Type B pancreatic cell (in vitro differentiated cells): ENCODE measurements at regions not wholly inside any gene's neighbourhood (a gene's known extent, or its start where the extent isn't known, plus 50 kb on each side); places are given as distances from the start of the nearest gene placed in this dataset.

ENCODE experiments used
- DNase-seq: peaks from one replicate; pipeline ENCODE4 v3.0.0; 2021; ENCODE audit warnings: mixed read lengths; ENCODE audit not compliant: unreplicated experiment; ENCODE audit errors: extremely low spot score
- H3K27ac Mint-ChIP-seq: 2 replicates; pipeline ENCODE4 v1.8.0; 2021; ENCODE audit warnings: mild to moderate bottlenecking, mixed read lengths
- H3K27me3 Mint-ChIP-seq: 2 replicates; pipeline ENCODE4 v1.8.0; 2021; ENCODE audit warnings: mixed read lengths
- H3K36me3 Mint-ChIP-seq: 2 replicates; pipeline ENCODE4 v1.8.0; 2021; ENCODE audit warnings: mixed read lengths
- H3K4me1 Mint-ChIP-seq: one replicate; pipeline ENCODE4 v1.8.0; 2021; ENCODE audit warnings: mixed read lengths; ENCODE audit not compliant: unreplicated experiment
- H3K4me3 Mint-ChIP-seq: 2 replicates; pipeline ENCODE4 v1.8.0; 2021; ENCODE audit warnings: mild to moderate bottlenecking, mixed read lengths
- H3K9me3 Mint-ChIP-seq: 2 replicates; pipeline ENCODE4 v1.8.0; 2021; ENCODE audit warnings: mixed read lengths
- TF ChIP-seq, protein P1 (sequence below): fragments of 200-600 bp; sonication (generic); conservative IDR thresholded peaks from 2 replicates; pipeline ENCODE4 v1.5.0; 2021; ENCODE audit warnings: antibody characterized with exemption, mild to moderate bottlenecking

DNA sequence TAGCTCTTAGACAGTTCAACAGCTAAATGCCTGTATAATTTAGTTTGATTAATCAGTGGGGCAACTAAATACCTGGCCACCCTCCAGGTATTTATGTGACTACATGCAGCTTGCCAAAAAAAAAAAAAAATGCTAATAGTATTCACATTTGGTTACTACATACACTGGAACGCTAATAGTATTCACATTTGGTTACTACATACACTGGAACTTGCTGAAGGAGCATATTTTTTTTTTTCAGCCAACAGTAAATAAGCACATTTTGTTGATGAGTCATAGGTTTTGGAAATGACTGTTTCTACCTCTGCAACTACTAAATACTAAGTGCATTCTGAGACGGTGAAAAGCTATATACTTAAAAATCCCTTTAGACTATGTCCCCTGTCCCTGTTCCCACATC lies 1172.3 kb downstream of the LRFN5 start:
- Mint-ChIP-seq H3K9me3 (no peaks in the 10 kb centered on the region), H3K4me3 (no peak overlapping the region), H3K4me1 (no peaks in the 10 kb centered on the region), H3K27me3 (no peaks in the 10 kb centered on the region), H3K27ac (no peak overlapping the region), H3K36me3 (no peaks in the 10 kb centered on the region)
- TF ChIP-seq, protein P1, sequence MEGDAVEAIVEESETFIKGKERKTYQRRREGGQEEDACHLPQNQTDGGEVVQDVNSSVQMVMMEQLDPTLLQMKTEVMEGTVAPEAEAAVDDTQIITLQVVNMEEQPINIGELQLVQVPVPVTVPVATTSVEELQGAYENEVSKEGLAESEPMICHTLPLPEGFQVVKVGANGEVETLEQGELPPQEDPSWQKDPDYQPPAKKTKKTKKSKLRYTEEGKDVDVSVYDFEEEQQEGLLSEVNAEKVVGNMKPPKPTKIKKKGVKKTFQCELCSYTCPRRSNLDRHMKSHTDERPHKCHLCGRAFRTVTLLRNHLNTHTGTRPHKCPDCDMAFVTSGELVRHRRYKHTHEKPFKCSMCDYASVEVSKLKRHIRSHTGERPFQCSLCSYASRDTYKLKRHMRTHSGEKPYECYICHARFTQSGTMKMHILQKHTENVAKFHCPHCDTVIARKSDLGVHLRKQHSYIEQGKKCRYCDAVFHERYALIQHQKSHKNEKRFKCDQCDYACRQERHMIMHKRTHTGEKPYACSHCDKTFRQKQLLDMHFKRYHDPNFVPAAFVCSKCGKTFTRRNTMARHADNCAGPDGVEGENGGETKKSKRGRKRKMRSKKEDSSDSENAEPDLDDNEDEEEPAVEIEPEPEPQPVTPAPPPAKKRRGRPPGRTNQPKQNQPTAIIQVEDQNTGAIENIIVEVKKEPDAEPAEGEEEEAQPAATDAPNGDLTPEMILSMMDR: no peak
- DNase-seq: no peak

DNA sequence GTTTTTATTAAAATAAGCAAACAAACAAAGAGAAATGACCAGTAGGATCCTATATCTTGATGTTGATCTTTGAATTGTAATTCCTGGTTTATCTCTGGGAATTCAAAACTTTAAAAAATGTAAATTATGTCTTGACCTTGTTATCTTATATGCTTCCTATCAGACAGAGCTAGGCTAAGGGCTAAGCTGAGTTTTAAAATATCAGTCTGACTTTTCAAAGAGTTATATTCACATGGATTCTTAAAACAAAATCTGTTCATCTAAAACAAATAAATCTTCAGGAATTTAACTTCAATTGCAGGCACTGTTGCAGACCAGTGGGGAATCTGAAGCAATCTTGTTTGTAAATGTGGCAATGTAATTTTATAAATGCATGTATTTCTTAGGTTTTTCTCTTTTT lies 1144.1 kb downstream of the LRFN5 start:
- TF ChIP-seq, protein P1: no peak
- no peaks in the 10 kb centered on the region for H3K36me3 Mint-ChIP-seq
- H3K9me3 Mint-ChIP-seq: no peaks in the 10 kb centered on the region
- H3K4me3 Mint-ChIP-seq: no peak overlapping the region
- H3K27ac Mint-ChIP-seq: no peak overlapping the region
- no peak for DNase-seq
- H3K27me3 Mint-ChIP-seq: no peaks in the 10 kb centered on the region
- H3K4me1 Mint-ChIP-seq: no peaks in the 10 kb centered on the region

DNA sequence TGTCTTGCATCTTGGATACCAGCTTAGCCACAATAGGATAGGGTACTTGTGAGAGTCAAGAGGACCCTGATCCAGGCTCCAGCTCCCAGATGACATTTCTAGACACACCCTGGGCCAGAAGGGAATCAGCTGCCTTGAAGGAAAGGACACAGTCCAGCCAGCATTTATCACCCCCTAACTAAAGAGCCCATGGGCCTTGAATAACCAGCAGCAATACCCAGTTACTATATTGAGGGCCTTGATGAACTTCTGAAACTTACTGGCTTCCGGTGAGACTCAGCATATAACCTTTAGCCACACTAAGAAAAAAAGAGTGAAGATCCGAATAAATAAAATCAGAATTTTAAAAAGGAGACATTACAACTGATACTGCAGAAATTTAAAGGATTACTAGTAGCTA lies 1135.4 kb downstream of the LRFN5 start:
- H3K36me3 Mint-ChIP-seq: no peaks in the 10 kb centered on the region
- no peaks in the 10 kb centered on the region for H3K9me3 Mint-ChIP-seq
- TF ChIP-seq, protein P1: no peak
- H3K27ac Mint-ChIP-seq: no peak overlapping the region
- DNase-seq: no peak
- H3K4me1 Mint-ChIP-seq: no peaks in the 10 kb centered on the region
- H3K27me3 Mint-ChIP-seq: no peaks in the 10 kb centered on the region
- no peak overlapping the region for H3K4me3 Mint-ChIP-seq

DNA sequence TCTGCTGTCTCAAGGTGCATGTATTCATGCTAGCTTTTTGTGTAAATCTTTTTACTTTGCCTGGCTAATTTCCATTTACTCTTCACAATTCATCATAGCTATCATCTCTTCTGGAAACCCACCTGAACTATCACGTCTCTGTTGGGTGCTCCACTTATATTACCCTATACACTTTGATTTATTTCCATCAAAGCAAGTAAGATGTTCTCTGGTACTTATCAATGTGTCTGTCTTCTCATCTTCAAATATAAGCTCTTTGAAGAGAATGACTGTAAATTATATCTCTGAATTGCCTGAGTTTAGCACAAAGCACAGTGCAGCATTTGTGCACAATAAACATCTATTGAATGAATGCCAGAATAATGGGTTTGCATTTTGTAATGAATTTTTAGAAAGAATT lies 1129.7 kb downstream of the LRFN5 start:
- Mint-ChIP-seq H3K4me3 (no peak overlapping the region), H3K9me3 (no peaks in the 10 kb centered on the region), H3K4me1 (no peaks in the 10 kb centered on the region), H3K27me3 (no peaks in the 10 kb centered on the region), H3K36me3 (no peaks in the 10 kb centered on the region), H3K27ac (no peak overlapping the region)
- DNase-seq: no peak
- TF ChIP-seq, protein P1: no peak

DNA sequence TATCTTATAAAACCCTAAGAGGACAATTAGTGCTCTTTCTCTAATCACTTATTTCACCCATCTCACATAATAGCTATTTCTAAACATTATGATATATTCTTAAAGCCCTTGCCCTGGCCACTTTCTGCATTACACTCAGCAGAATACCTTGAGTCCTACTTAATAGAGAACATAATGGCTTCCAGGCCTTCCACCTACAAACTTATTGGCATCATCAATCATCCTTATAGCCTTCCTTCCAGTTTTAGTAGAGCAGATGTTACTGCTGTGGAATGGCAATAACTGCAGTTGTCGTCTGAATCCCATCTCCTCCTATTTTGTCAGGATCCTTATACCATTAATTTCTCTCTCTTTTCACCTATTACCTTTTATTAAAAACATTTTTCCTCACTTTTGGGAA lies 1127.4 kb downstream of the LRFN5 start:
- Mint-ChIP-seq H3K27ac (no peak overlapping the region), H3K4me1 (no peaks in the 10 kb centered on the region), H3K27me3 (no peaks in the 10 kb centered on the region), H3K4me3 (no peak overlapping the region), H3K36me3 (no peaks in the 10 kb centered on the region), H3K9me3 (no peaks in the 10 kb centered on the region)
- DNase-seq: no peak
- TF ChIP-seq, protein P1: no peak

DNA sequence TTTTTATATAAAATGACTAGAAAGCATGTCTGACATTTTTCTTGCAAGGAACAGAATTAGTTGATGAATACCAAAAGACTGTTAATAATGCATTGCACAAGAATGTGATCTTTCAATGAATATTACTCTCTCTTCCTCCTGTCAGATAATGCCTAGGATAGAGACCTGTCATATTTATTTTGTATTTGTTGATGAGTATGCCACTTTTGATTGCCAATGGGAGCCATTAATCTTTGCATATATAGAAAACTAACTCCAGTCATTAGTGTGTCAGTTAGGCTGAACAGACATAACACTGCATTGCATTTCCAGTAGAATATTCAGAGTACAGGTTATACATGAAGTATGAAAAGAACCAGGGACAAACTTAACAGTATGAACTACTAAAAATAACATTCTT lies 1125.3 kb downstream of the LRFN5 start:
- Mint-ChIP-seq H3K9me3 (no peaks in the 10 kb centered on the region), H3K4me3 (no peak overlapping the region), H3K4me1 (no peaks in the 10 kb centered on the region), H3K27ac (no peak overlapping the region), H3K36me3 (no peaks in the 10 kb centered on the region), H3K27me3 (no peaks in the 10 kb centered on the region)
- TF ChIP-seq, protein P1: no peak
- no peak for DNase-seq
